SH-SY5Y (cell line): ENCODE measurements at regions not wholly inside any gene's neighbourhood (a gene's known extent, or its start where the extent isn't known, plus 50 kb on each side); places are given as distances from the start of the nearest gene placed in this dataset.

Source experiments
- GATA2 ChIP-seq: IDR thresholded peaks from 2 replicates; pipeline ENCODE4 v1.6.1; 2011; ENCODE audit warnings: mild to moderate bottlenecking, low read depth, low read length
- GATA3 ChIP-seq: IDR thresholded peaks from 2 replicates; pipeline ENCODE4 v1.6.1; 2011; ENCODE audit warnings: low read depth, mild to moderate bottlenecking, low read length, moderate library complexity

DNA sequence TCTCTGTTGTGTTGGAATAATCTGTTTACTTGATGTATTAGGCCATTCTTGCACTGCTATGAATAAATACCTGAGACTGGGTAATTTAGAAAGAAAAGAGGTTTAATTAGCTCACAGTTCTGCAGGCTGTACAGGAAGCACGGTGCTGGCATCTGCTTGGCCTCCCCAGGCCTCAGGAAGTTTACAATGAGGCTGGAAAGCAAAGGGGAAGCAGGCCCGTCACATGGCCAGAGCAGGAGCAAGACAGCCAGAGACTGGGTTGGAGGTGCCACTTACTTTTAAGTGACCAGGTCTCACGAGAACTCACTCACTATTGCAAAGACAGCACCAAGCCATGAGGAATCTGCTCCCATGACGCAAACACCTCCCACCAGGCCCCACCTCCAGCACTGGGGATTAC, 50.6 kb upstream of the FUCA2 start:
- no peak for TF ChIP-seq GATA3
- no peak for TF ChIP-seq GATA2
